Activated CD4-positive, alpha-beta T cell treated with anti-CD3 and anti-CD28 coated beads, Interleukin-2, amount 10 ng/mL, durations not matched to agents 24 days and 14 days (primary cell): ENCODE measurements at regions not wholly inside any gene's neighbourhood (a gene's known extent, or its start where the extent isn't known, plus 50 kb on each side); places are given as distances from the start of the nearest gene placed in this dataset.

Experiments used
- DNase-seq: peaks from one replicate; pipeline ENCODE4 v3.0.0; 2022
- H3K27ac Mint-ChIP-seq: one replicate; pipeline ENCODE4 v1.8.0; 2022; ENCODE audit warnings: mild to moderate bottlenecking, mixed read lengths
- H3K27me3 Mint-ChIP-seq: one replicate; pipeline ENCODE4 v1.8.0; 2022; ENCODE audit warnings: mixed read lengths
- H3K36me3 Mint-ChIP-seq: one replicate; pipeline ENCODE4 v1.8.0; 2022; ENCODE audit warnings: low read depth, mild to moderate bottlenecking, mixed read lengths
- H3K4me1 Mint-ChIP-seq: one replicate; pipeline ENCODE4 v1.8.0; 2021; ENCODE audit warnings: mixed read lengths
- H3K4me3 Mint-ChIP-seq: one replicate; pipeline ENCODE4 v1.8.0; 2022; ENCODE audit warnings: mild to moderate bottlenecking, moderate library complexity, mixed read lengths
- H3K9me3 Mint-ChIP-seq: one replicate; pipeline ENCODE4 v1.8.0; 2021; ENCODE audit warnings: mixed read lengths
- intact Hi-C: fragments of 100-400 bp; cut with micrococcal nuclease; formaldehyde crosslinking; loops from one replicate; pipeline ENCODE4 v1.15.1; 2023

DNA sequence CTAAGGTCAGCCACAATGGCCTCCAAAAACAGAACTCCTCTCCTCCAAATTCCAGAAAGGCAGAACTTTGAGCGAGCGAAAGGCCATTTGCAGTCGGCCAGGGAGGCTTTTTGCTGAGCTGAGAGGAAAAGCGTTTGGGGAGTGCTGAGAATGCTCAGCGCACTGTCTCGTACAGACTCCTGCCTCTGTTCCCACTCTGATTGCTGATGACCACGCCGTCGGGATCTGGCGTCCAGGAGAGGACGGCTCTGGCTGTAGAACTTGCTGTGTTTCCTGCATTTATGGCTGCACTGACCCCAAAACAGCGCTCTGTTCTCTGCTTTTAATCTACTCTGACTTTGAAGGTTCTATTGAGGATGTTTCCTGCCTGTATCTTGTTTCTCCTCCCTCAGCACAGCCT is 82.4 kb upstream of the WSCD2 start:
- Mint-ChIP-seq H3K27me3 (peaks cover 6% of the 10 kb centered on the region), H3K9me3 (no peaks in the 10 kb centered on the region), H3K4me1 (peaks cover 2% of the 10 kb centered on the region), H3K4me3 (no peak overlapping the region), H3K27ac (no peak overlapping the region), H3K36me3 (no peaks in the 10 kb centered on the region)
- no peak for DNase-seq
- intact Hi-C loops: no loop called here

DNA sequence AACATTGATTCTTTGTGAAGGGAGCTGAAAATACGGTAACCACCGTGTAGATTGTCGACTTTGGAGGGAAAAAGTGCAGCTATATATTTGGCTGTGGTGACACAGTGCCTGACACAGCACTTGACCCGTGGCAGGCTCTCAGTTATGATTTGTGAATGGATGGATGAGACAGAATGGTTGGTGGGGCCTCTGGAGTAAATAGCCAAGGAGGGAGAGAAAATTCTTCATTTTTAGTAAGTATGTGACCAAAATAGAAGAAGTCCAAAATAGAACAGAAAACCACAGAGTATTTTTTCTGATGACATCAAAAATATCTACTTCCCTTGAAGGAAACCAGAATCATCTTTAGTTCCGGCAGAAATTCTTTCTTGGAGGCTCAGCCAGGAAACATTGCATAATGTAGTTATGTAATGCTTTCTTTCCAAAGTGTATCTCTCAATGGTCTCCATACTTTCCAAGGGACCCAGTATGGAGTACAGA is 82.0 kb upstream of the WSCD2 start:
- H3K9me3 Mint-ChIP-seq: no peaks in the 10 kb centered on the region
- intact Hi-C loops: no loop called here
- H3K4me3 Mint-ChIP-seq: no peak overlapping the region
- H3K4me1 Mint-ChIP-seq: peaks cover 2% of the 10 kb centered on the region
- no peak for DNase-seq
- no peak overlapping the region for H3K27ac Mint-ChIP-seq
- peaks cover 6% of the 10 kb centered on the region for H3K27me3 Mint-ChIP-seq
- H3K36me3 Mint-ChIP-seq: no peaks in the 10 kb centered on the region

GRCh38 chr12:108048686-108049085 is 80.4 kb upstream of the WSCD2 start:
- Mint-ChIP-seq H3K27ac (no peak overlapping the region), H3K36me3 (no peaks in the 10 kb centered on the region), H3K27me3 (peaks cover 6% of the 10 kb centered on the region), H3K9me3 (no peaks in the 10 kb centered on the region), H3K4me1 (peaks cover 2% of the 10 kb centered on the region), H3K4me3 (no peak overlapping the region)
- intact Hi-C loops: no loop called here
- no peak for DNase-seq

DNA sequence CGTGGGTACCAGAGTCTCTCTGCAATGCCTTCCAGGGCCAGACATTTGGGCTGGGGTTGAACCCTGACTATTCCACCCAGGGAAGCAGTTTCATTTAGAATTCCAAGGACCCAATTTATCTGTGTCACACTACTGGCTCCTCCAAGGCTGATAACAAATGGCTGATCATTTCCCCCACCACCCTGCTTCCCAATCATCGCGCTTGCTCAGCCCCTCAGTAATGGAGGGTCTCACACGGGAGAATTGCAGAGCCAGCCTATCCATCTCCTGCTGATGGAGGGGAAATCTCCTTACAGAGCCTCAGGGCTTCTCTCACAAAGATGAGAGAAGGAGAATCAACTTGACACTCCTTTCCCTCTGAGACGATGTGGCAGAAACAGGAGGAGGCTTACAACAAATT is 78.4 kb upstream of the WSCD2 start:
- Mint-ChIP-seq H3K27ac (no peak overlapping the region), H3K27me3 (peaks cover 7% of the 10 kb centered on the region), H3K36me3 (no peaks in the 10 kb centered on the region), H3K4me3 (no peak overlapping the region), H3K9me3 (no peaks in the 10 kb centered on the region), H3K4me1 (peaks cover 2% of the 10 kb centered on the region)
- intact Hi-C loops: no loop called here
- DNase-seq: no peak

DNA sequence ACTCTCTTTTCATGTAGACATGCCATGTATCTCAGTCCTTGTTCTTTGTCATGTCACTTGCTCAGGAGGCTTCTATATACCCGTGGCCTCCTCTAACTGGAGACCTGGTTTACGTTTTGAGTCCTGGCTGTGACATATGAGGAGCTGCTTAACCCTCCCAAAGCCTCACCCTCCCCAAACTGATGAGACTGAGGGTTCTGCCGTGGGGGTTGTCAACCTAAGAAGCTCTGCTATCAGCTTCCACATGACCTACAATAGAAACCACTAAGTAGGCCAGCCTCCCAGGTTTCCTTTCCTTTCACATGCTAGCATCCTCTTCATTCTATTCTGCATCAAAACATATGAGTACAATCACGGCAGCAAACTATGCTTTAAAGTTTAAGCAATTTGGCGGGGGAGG is 76.8 kb upstream of the WSCD2 start:
- H3K27ac Mint-ChIP-seq: no peak overlapping the region
- DNase-seq: no peak
- no peaks in the 10 kb centered on the region for H3K4me1 Mint-ChIP-seq

GRCh38 chr12:108053512-108053911 is 75.6 kb upstream of the WSCD2 start:
- no peak for DNase-seq
- H3K4me3 Mint-ChIP-seq: no peak overlapping the region
- H3K27ac Mint-ChIP-seq: no peak overlapping the region
- H3K36me3 Mint-ChIP-seq: no peaks in the 10 kb centered on the region
- H3K9me3 Mint-ChIP-seq: no peaks in the 10 kb centered on the region
- H3K27me3 Mint-ChIP-seq: peaks cover 9% of the 10 kb centered on the region
- no peaks in the 10 kb centered on the region for H3K4me1 Mint-ChIP-seq
- intact Hi-C loops: no loop called here

More for the DNA sequence above, 76.8 kb upstream of the WSCD2 start:
- H3K36me3 Mint-ChIP-seq: no peaks in the 10 kb centered on the region
- peaks cover 9% of the 10 kb centered on the region for H3K27me3 Mint-ChIP-seq
- intact Hi-C loops: no loop called here
- no peak overlapping the region for H3K4me3 Mint-ChIP-seq
- H3K9me3 Mint-ChIP-seq: no peaks in the 10 kb centered on the region

- H3K4me3 Mint-ChIP-seq: no peak overlapping the region
- no peak overlapping the region for H3K27ac Mint-ChIP-seq
- DNase-seq: no peak
- H3K36me3 Mint-ChIP-seq: no peaks in the 10 kb centered on the region
- peaks cover 9% of the 10 kb centered on the region for H3K27me3 Mint-ChIP-seq
- H3K4me1 Mint-ChIP-seq: no peaks in the 10 kb centered on the region
- intact Hi-C loops: no loop called here
- no peaks in the 10 kb centered on the region for H3K9me3 Mint-ChIP-seq
These were observed 74.6 kb upstream of the WSCD2 start for GRCh38 chr12:108054496-108054895.

DNA sequence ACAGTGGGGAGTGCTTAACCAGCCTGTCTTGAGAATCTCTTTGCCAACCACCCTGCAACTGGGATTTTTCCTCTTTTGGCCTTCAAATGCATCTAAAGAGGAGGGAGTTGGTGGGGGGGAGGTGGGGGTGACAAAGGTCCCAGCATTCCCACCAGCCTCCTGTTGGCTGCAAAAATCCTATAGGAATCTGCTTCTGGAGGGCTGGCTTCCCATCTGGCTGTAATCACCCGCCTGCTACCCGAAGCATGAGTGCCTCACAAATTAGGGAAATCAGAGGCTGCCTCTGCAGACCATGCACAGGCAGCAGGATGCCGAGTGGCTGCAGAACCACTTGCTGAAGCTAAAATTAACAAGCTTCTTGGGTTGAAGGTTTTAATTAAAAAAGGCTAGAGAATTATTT is 73.9 kb upstream of the WSCD2 start:
- Mint-ChIP-seq H3K36me3 (no peaks in the 10 kb centered on the region), H3K27me3 (peaks cover 9% of the 10 kb centered on the region), H3K4me3 (no peak overlapping the region), H3K27ac (no peak overlapping the region), H3K9me3 (no peaks in the 10 kb centered on the region), H3K4me1 (no peaks in the 10 kb centered on the region)
- DNase-seq: no peak
- intact Hi-C loops: no loop called here

DNA sequence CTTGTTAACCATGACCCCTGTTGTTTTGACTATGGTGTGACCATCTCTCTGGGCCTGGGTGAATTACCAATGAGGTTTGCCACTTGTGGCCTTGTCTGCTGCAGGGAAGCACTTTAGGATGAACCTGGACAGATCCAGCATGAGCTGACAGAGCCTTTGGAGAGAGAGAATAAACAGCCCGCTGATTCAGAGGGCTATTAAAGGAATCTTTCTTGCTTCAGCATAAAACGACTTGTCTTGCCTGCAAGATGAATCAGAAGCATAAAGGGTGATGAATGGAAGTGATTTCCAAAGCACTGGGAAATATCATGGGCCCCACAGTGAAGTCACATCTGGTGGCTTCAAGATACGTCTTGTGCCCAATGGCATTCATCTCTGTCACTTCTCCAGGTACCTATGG is 69.0 kb upstream of the WSCD2 start:
- Mint-ChIP-seq H3K36me3 (no peaks in the 10 kb centered on the region), H3K27ac (no peak overlapping the region), H3K9me3 (no peaks in the 10 kb centered on the region), H3K4me1 (no peaks in the 10 kb centered on the region), H3K4me3 (no peak overlapping the region), H3K27me3 (peaks cover 6% of the 10 kb centered on the region)
- DNase-seq: no peak
- intact Hi-C loops: no loop called here

- peaks cover 2% of the 10 kb centered on the region for H3K27me3 Mint-ChIP-seq
- no peaks in the 10 kb centered on the region for H3K9me3 Mint-ChIP-seq
- no peaks in the 10 kb centered on the region for H3K36me3 Mint-ChIP-seq
- H3K4me1 Mint-ChIP-seq: no peaks in the 10 kb centered on the region
- no peak overlapping the region for H3K4me3 Mint-ChIP-seq
- intact Hi-C loops: no loop called here
- no peak for DNase-seq
- H3K27ac Mint-ChIP-seq: no peak overlapping the region
These were observed 68.2 kb upstream of the WSCD2 start for GRCh38 chr12:108060903-108061302.

DNA sequence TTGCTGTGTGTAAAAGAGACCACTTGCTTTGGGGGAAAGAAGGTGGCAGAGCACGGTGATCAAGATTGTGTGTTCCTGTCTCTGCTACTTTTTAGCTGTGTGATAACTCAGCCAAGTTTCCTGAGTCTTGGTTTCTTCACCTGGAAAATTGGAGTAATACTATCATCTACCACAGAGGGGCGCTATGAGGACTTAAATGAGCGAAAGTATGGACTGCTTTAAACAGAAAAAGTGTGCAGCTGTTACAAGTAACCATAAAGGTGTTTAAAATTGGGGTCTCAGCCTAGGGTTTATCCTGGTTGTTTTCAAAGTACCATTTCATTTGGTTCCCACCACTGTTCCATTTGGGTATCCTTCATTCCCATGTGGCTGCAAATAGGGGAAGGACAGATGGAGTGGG is 65.9 kb upstream of the WSCD2 start:
- peak; percentile 58 for DNase-seq

DNA sequence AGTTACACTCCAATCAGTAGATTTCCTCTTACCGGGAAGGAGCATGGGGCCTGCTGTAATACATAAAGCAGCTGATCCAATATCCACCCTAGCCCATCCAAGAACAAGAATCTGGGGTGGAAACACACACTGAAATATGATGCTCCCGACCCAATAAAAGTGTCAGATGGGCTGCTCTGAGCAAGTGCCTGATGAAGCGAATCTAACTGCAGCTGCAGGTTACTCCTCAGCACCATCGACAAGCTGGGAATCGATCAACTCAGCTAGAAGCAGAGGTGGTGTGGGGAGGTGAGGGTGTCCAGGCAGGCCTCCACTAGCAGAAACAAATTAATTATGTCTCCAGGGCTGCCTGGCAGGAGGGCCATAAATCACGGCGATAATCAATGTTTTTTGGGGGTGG is 64.0 kb upstream of the WSCD2 start:
- intact Hi-C loops: no loop called here
- Mint-ChIP-seq H3K36me3 (no peaks in the 10 kb centered on the region), H3K27ac (no peak overlapping the region), H3K4me1 (no peaks in the 10 kb centered on the region), H3K27me3 (no peaks in the 10 kb centered on the region), H3K9me3 (no peaks in the 10 kb centered on the region), H3K4me3 (no peak overlapping the region)
- DNase-seq: no peak

More for the DNA sequence above, 65.9 kb upstream of the WSCD2 start:
- H3K4me3 Mint-ChIP-seq: no peak overlapping the region
- H3K9me3 Mint-ChIP-seq: no peaks in the 10 kb centered on the region
- intact Hi-C loops: no loop called here
- H3K4me1 Mint-ChIP-seq: no peaks in the 10 kb centered on the region
- H3K27me3 Mint-ChIP-seq: no peaks in the 10 kb centered on the region
- H3K27ac Mint-ChIP-seq: no peak overlapping the region
- H3K36me3 Mint-ChIP-seq: no peaks in the 10 kb centered on the region

DNA sequence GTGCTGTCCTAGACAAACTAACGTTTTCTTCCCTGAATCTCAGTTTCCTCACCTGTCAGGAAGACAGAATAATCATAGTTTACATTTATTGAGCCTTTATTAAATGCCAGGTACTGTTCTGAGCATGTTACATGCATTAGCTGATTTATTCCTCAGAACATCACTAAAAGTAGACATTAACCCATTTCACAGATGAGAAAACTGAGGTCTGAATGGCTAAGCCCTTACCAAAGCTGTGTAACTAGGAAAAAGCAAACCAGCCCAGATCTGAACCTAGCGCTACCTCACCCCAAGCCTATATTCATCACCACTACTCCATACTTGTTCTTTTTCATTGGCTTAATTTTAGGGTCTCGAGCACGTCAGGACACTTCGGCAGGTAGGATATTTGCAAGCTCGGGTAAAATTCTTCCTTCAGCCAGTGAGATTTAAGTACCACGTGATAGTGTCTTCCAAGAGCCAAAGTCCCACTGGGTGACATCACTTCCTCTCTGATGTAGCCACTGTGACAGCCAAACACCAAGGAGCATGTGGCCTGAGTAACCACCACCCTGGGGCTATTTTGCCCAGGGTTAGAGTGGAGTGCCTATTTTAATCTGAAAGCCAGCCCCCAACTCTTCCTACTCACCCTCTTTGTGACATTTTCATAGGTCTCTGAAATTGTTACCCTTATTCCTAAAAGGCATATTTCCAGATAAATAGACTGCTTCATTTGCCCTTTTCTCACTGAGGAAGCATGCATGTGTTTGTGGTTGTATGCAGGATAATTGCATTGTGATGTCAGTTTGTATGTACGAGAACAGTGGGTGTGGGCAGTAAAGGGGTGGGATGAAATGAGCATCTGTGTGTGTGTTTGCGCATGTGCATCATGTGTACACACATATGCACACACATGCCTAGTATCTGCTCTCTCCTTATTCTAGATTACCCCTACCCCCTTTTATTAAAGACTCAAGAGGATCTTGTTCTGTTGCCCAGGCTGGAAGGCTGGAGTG is 62.2 kb upstream of the WSCD2 start:
- no peak for DNase-seq

DNA sequence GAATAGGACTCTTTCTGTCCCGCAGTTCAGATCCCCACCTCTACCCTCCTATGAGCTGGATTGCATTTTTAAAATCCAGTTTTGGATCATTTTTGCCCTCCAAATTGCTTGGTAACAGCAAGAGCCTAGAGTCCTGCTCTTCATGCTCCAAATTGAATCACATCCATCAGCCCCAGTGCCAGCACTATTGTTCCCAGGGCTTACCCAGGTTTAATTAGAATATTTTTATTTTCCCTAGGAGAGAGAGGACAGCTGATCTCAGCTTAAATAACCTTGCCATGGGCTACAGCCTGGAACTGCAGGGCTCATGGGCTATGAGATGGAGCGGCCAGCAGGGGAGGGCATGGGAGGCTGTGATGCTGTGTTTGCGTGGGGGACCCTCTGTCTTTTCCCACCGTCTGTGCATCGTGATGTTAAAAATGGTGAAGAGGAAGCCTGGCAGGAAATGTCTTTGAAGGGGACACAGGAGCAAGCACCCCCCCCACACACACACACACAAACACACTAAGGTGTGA is 59.4 kb upstream of the WSCD2 start:
- Mint-ChIP-seq H3K4me1 (no peaks in the 10 kb centered on the region), H3K27me3 (peaks cover 9% of the 10 kb centered on the region), H3K9me3 (no peaks in the 10 kb centered on the region), H3K36me3 (no peaks in the 10 kb centered on the region), H3K4me3 (no peak overlapping the region), H3K27ac (no peak overlapping the region)
- no peak for DNase-seq
- intact Hi-C loops: no loop called here

More for the DNA sequence above, 62.2 kb upstream of the WSCD2 start:
- Mint-ChIP-seq H3K27ac (no peak overlapping the region), H3K4me3 (no peak overlapping the region), H3K9me3 (no peaks in the 10 kb centered on the region), H3K27me3 (no peaks in the 10 kb centered on the region), H3K4me1 (no peaks in the 10 kb centered on the region), H3K36me3 (no peaks in the 10 kb centered on the region)
- intact Hi-C loops: no loop called here
